ENCODE measurements at regions not wholly inside any gene's neighbourhood (a gene's known extent, or its start where the extent isn't known, plus 50 kb on each side); places are given as distances from the start of the nearest gene placed in this dataset.

DNA sequence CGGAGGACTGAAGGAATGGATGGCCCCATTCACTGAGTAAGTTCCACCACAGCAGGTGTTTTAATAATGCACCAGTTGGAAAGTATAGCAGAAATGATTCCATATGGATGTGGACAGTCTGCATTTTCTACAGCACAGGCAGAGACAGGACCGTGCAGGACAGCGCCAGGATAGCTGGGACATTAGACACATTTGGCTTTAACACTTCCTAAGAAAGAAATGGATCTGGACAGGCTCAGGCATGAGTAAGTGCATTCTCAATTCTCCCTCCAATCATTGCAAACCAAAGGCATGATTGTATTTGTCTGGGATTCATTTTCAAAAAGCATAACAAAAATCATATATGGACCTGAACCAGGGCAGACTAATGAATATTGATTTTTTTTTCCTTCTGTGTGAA is 233.0 kb upstream of the POU2AF2 start:
- TF ChIP-seq, protein P1, sequence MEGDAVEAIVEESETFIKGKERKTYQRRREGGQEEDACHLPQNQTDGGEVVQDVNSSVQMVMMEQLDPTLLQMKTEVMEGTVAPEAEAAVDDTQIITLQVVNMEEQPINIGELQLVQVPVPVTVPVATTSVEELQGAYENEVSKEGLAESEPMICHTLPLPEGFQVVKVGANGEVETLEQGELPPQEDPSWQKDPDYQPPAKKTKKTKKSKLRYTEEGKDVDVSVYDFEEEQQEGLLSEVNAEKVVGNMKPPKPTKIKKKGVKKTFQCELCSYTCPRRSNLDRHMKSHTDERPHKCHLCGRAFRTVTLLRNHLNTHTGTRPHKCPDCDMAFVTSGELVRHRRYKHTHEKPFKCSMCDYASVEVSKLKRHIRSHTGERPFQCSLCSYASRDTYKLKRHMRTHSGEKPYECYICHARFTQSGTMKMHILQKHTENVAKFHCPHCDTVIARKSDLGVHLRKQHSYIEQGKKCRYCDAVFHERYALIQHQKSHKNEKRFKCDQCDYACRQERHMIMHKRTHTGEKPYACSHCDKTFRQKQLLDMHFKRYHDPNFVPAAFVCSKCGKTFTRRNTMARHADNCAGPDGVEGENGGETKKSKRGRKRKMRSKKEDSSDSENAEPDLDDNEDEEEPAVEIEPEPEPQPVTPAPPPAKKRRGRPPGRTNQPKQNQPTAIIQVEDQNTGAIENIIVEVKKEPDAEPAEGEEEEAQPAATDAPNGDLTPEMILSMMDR (IDR thresholded peaks at IDR 0.05), result no peak
- no peak for TF ChIP-seq EP300 (IDR thresholded peaks at IDR 0.05)
